C4-2B (cell line): ENCODE measurements at regions not wholly inside any gene's neighbourhood (a gene's known extent, or its start where the extent isn't known, plus 50 kb on each side); places are given as distances from the start of the nearest gene placed in this dataset.

Source experiments
- ZFX ChIP-seq: fragments of 450-650 bp; IDR thresholded peaks from 2 replicates; pipeline ENCODE4 v1.6.1; 2017
- TF ChIP-seq, protein P1 (sequence below): fragments of 450-650 bp; conservative IDR thresholded peaks from 2 replicates; pipeline ENCODE4 v1.5.1; 2017; ENCODE audit warnings: mild to moderate bottlenecking

DNA sequence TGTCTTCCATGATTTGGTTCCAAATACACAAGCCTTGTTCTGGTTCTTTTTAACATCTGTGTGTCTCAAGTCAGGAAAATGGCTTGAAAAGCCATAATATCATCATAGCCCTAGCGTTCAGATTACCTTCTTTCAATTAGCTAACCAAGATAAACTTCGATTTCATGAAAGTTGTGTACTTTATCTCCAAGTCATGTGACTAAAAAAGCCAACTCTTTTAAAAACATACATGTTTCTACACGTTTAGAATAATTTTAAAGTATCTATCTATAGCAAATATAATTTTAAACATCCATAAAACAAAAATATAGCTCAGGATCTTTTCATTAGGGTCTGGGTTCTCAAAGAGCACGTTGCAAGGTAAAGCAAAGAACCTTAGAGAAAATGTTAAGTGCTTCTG, 261.1 kb downstream of the PRL start:
- TF ChIP-seq, protein P1, sequence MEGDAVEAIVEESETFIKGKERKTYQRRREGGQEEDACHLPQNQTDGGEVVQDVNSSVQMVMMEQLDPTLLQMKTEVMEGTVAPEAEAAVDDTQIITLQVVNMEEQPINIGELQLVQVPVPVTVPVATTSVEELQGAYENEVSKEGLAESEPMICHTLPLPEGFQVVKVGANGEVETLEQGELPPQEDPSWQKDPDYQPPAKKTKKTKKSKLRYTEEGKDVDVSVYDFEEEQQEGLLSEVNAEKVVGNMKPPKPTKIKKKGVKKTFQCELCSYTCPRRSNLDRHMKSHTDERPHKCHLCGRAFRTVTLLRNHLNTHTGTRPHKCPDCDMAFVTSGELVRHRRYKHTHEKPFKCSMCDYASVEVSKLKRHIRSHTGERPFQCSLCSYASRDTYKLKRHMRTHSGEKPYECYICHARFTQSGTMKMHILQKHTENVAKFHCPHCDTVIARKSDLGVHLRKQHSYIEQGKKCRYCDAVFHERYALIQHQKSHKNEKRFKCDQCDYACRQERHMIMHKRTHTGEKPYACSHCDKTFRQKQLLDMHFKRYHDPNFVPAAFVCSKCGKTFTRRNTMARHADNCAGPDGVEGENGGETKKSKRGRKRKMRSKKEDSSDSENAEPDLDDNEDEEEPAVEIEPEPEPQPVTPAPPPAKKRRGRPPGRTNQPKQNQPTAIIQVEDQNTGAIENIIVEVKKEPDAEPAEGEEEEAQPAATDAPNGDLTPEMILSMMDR: no peak
- TF ChIP-seq ZFX: no peak
